Neural progenitor cell (in vitro differentiated cells): ENCODE measurements at regions not wholly inside any gene's neighbourhood (a gene's known extent, or its start where the extent isn't known, plus 50 kb on each side); places are given as distances from the start of the nearest gene placed in this dataset.
"Not testable (repeated sequence)": the region's sequence is repeated elsewhere in the genome, so short reads cannot be mapped to it uniquely, and the experiment has no call there.

Experiments used
- EZH2 ChIP-seq: fragments of 200-600 bp; sonication (generic); IDR thresholded peaks from 2 replicates; pipeline ENCODE4 v1.6.1; 2017; ENCODE audit warnings: antibody characterized with exemption, mild to moderate bottlenecking, moderate library complexity
- EZH2phosphoT487 ChIP-seq: fragments of 200-600 bp; sonication (generic); IDR thresholded peaks from 2 replicates; pipeline ENCODE4 v1.6.1; 2017; ENCODE audit warnings: antibody characterized with exemption
- TF ChIP-seq, protein P1 (sequence below): fragments of 200-600 bp; sonication (generic); IDR thresholded peaks from 2 replicates; pipeline ENCODE4 v1.5.1; 2017; ENCODE audit warnings: antibody characterized with exemption, mild to moderate bottlenecking

DNA sequence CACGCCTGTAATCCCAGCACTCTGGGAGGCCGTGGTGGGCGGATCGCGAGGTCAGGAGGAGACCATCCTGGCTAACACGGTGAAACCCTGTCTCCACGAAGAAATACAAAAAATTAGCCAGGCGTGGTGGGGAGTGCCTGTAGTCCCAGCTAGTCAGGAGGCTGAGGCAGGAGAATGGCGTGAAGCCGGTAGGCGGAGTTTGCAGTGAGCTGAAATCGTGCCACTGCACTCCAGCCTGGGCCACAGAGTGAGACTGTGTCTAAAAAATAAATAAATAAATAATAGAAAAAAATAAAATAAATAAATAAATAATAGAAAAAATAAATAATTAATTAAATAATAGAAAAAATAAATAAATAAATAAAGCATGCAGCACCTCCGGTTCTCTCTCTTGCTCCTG is 480.8 kb downstream of the GOLGA6L6 start:
- TF ChIP-seq, protein P1, sequence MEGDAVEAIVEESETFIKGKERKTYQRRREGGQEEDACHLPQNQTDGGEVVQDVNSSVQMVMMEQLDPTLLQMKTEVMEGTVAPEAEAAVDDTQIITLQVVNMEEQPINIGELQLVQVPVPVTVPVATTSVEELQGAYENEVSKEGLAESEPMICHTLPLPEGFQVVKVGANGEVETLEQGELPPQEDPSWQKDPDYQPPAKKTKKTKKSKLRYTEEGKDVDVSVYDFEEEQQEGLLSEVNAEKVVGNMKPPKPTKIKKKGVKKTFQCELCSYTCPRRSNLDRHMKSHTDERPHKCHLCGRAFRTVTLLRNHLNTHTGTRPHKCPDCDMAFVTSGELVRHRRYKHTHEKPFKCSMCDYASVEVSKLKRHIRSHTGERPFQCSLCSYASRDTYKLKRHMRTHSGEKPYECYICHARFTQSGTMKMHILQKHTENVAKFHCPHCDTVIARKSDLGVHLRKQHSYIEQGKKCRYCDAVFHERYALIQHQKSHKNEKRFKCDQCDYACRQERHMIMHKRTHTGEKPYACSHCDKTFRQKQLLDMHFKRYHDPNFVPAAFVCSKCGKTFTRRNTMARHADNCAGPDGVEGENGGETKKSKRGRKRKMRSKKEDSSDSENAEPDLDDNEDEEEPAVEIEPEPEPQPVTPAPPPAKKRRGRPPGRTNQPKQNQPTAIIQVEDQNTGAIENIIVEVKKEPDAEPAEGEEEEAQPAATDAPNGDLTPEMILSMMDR, result not testable (repeated sequence)
- not testable (repeated sequence) for TF ChIP-seq EZH2, EZH2phosphoT487
